ENCODE measurements at regions not wholly inside any gene's neighbourhood (a gene's known extent, or its start where the extent isn't known, plus 50 kb on each side); places are given as distances from the start of the nearest gene placed in this dataset.
"Not testable (repeated sequence)": the region's sequence is repeated elsewhere in the genome, so short reads cannot be mapped to it uniquely, and the experiment has no call there.

- intact Hi-C loops (cut with DNase I, micrococcal nuclease); ATAC-seq: not testable (repeated sequence)
- DNase-seq: peak in 1 of 2 donors; percentile 46
Observed at GRCh38 chr3:71982506-71983258, 197.7 kb upstream of the PROK2 start.

- DNase-seq: no peak
- intact Hi-C loops (cut with DNase I, micrococcal nuclease): no loop called here
- ATAC-seq: peak; percentile 75
Observed at GRCh38 chr3:71979175-71979574, 194.2 kb upstream of the PROK2 start.

GRCh38 chr3:71978150-71978721 lies 193.3 kb upstream of the PROK2 start:
- DNase-seq (no peak), ATAC-seq (no peak)
- intact Hi-C loops (cut with DNase I, micrococcal nuclease): no loop called here

- DNase-seq: no peak
- no peak for ATAC-seq
- intact Hi-C loops (cut with DNase I, micrococcal nuclease): no loop called here
Observed at GRCh38 chr3:71977525-71977924, 192.6 kb upstream of the PROK2 start.

GRCh38 chr3:71975573-71975972 lies 190.6 kb upstream of the PROK2 start:
- no peak for ATAC-seq
- DNase-seq: no peak
- intact Hi-C loops (cut with DNase I, micrococcal nuclease): no loop called here

GRCh38 chr3:71974786-71975185 lies 189.8 kb upstream of the PROK2 start:
- intact Hi-C loops (cut with DNase I, micrococcal nuclease): no loop called here
- ATAC-seq (no peak), DNase-seq (no peak)

GRCh38 chr3:71973274-71974030 lies 188.5 kb upstream of the PROK2 start:
- DNase-seq (peak; percentile 17 to 32), ATAC-seq (no peak)
- intact Hi-C loops (cut with DNase I, micrococcal nuclease): no loop called here

- ATAC-seq: no peak
- intact Hi-C loops (cut with DNase I, micrococcal nuclease): no loop called here
Observed at GRCh38 chr3:71972031-71972430, 187.1 kb upstream of the PROK2 start.

GRCh38 chr3:71968544-71968943 lies 183.6 kb upstream of the PROK2 start:
- ATAC-seq (no peak), DNase-seq (no peak)
- intact Hi-C loops (cut with DNase I, micrococcal nuclease): no loop called here

More at GRCh38 chr3:71972031-71972430, 187.1 kb upstream of the PROK2 start:
- no peak for DNase-seq

- intact Hi-C loops (cut with DNase I, micrococcal nuclease): no loop called here
- DNase-seq (no peak), ATAC-seq (no peak)
Observed at GRCh38 chr3:71966185-71966584, 181.2 kb upstream of the PROK2 start.

- no peak for DNase-seq
- intact Hi-C loops (cut with DNase I, micrococcal nuclease): no loop called here
- no peak for ATAC-seq
Observed at GRCh38 chr3:71964170-71964569, 179.2 kb upstream of the PROK2 start.

GRCh38 chr3:71962561-71963240 lies 177.8 kb upstream of the PROK2 start:
- intact Hi-C loops (cut with DNase I, micrococcal nuclease): no loop called here
- DNase-seq: no peak
- ATAC-seq: no peak

- intact Hi-C loops (cut with DNase I, micrococcal nuclease): no loop called here
- no peak for DNase-seq
- ATAC-seq: no peak
Observed at GRCh38 chr3:71961891-71962290, 176.9 kb upstream of the PROK2 start.

- ATAC-seq (no peak), DNase-seq (no peak)
- intact Hi-C loops (cut with DNase I, micrococcal nuclease): no loop called here
Observed at GRCh38 chr3:71961378-71961777, 176.4 kb upstream of the PROK2 start.

- ATAC-seq: no peak
- no peak for DNase-seq
- intact Hi-C loops (cut with DNase I, micrococcal nuclease): loop anchor here in 1 of 2 donors (5.0 to 10.0 kb wide), 2 partner anchors 81 to 856 kb away; no protein-coding TSS in a partner anchor
Observed at GRCh38 chr3:71958533-71958932, 173.6 kb upstream of the PROK2 start.

GRCh38 chr3:71956716-71957115 lies 171.8 kb upstream of the PROK2 start:
- intact Hi-C loops (cut with DNase I, micrococcal nuclease): loop anchor here in 1 of 2 donors (5.0 to 10.0 kb wide), 2 partner anchors 79 to 858 kb away; no protein-coding TSS in a partner anchor
- no peak for DNase-seq
- ATAC-seq: no peak

- intact Hi-C loops (cut with DNase I, micrococcal nuclease): loop anchor here in 1 of 2 donors (5.0 to 10.0 kb wide), 2 partner anchors 79 to 859 kb away; no protein-coding TSS in a partner anchor
- ATAC-seq: no peak
- no peak for DNase-seq
Observed at GRCh38 chr3:71956069-71956340, 171.1 kb upstream of the PROK2 start.

GRCh38 chr3:71955240-71956068 lies 170.5 kb upstream of the PROK2 start:
- intact Hi-C loops (cut with DNase I, micrococcal nuclease): loop anchor here in 1 of 2 donors (5.0 to 10.0 kb wide), 2 partner anchors 78 to 859 kb away; no protein-coding TSS in a partner anchor
- DNase-seq: peak; percentile 55 to 68
- peak; percentile 57 for ATAC-seq

All from left colon (tissue), 2 donors.